ENCODE measurements at regions not wholly inside any gene's neighbourhood (a gene's known extent, or its start where the extent isn't known, plus 50 kb on each side); places are given as distances from the start of the nearest gene placed in this dataset.

DNA sequence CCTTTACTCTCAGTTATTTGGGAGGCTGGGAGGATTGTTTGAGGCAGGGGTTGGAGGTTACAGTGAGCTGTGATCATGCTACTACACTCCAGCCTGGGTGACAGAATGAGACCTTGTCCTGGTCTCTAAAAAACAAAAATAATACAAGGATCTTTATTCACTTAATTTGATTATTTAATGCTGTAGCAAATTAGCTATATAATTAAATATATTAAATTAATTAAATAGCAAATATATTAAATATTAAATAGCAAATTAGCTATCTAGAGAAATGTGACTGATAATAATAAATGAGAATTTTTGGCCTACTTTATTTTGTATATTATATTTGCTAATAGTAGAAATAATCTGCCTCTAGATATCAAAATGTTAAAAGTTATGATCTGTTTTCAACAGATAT is 298.8 kb upstream of the NAV3 start:
- intact Hi-C loops (cut with DNase I): no loop called here

DNA sequence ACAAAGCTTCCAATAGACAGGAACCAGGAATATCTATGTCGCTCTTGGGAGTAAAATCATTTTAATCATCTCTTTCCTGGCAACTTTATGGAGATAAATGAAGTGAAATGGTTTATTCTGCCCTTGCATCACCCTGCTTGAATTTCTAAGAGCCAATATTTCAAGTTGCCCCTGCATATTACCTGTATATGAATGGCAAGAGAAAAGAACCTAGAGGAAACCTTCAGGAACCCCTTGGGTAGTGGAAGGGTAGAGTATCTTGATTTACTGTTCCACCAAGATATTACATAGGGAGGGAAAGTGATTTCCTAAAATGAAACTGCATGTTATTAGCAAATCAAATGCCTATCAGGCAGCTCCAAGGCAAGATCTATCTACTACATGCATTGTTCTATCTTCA is 308.4 kb upstream of the NAV3 start:
- intact Hi-C loops (cut with DNase I): no loop called here
- no peak for DNase-seq (ENCODE audit: low spot score)

More for the DNA sequence above, 298.8 kb upstream of the NAV3 start:
- DNase-seq (ENCODE audit: low spot score): no peak

DNA sequence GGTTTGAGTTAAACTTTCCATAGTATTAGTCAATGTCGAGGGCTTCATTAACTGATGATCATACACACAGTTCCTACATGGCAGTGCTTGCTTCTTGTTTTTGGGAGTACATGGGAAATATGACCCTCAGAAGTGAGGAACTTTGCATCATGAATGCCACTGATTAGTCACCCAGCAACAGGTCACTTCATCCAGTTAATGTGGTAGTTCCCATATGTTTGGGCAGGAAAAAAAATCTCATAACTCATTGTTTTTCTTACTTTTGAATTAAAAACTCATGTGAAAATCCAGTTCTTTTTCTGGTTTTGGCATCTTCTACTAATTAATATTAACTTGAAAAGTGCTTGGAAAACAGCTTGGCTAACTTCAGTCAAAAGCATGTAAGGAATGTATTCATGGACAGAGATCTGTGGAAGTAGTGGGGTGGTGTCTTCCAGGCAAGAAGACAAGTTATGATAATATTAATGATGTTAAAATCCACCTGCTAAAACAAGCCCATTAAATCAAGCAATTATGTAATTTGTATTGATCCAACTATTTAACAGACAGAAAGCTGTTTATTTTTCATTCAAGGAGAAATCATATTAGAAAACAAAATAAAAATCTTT is 309.1 kb upstream of the NAV3 start:
- no peak for DNase-seq (ENCODE audit: low spot score)
- intact Hi-C loops (cut with DNase I): no loop called here

DNA sequence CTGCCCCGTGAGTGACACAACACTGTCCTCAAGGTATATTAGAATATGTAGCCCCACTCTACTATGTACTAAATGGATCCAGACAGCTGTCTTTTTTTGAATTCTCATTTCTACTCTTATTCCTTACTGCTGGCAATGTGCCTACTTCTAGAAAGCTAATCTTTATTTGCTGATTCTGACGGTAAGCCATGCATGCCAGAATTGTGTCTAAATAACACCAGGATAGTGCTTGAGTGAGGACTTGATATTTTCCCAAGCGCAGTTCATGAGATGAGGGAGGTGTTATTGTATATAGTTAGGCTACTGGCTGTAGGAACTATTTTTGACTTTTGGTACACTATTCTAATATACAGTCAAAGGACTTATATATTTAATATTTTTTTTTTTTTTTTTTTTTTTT is 316.2 kb upstream of the NAV3 start:
- DNase-seq (ENCODE audit: low spot score): no peak
- intact Hi-C loops (cut with DNase I): no loop called here

- no peak for DNase-seq (ENCODE audit: low spot score)
- intact Hi-C loops (cut with DNase I): no loop called here
Observed at GRCh38 chr12:77510985-77511384, 319.7 kb upstream of the NAV3 start.

DNA sequence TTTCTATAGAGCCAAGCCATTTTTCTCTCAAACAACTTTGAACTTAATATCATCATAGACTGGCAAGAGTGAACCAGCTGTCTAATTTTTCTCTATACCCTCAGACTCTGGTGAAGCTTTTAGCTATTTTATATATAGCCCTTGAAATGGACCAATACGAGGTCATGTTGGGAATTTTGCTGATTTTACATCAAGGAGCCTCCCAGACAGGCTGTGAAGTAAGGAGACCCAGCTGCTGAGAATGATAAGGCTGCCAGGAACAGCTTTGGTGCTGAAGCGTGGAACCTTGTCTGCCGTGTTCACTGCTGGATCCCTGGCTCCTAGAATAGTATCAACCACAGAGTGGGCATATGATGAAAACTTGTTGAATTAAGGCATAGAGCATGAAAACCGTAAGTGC is 326.2 kb upstream of the NAV3 start:
- intact Hi-C loops (cut with DNase I): no loop called here
- DNase-seq (ENCODE audit: low spot score): no peak

- intact Hi-C loops (cut with DNase I): no loop called here
Observed at GRCh38 chr12:77500089-77500488, 330.6 kb upstream of the NAV3 start.

GRCh38 chr12:77497647-77498046 is 333.0 kb upstream of the NAV3 start:
- no peak for DNase-seq (ENCODE audit: low spot score)
- intact Hi-C loops (cut with DNase I): no loop called here

More at GRCh38 chr12:77500089-77500488, 330.6 kb upstream of the NAV3 start:
- DNase-seq (ENCODE audit: low spot score): no peak

GRCh38 chr12:77496714-77497113 is 334.0 kb upstream of the NAV3 start:
- no peak for DNase-seq (ENCODE audit: low spot score)
- intact Hi-C loops (cut with DNase I): no loop called here

- intact Hi-C loops (cut with DNase I): no loop called here
- DNase-seq (ENCODE audit: low spot score): no peak
Observed at GRCh38 chr12:77494296-77494695, 336.4 kb upstream of the NAV3 start.

- DNase-seq (ENCODE audit: low spot score): no peak
- intact Hi-C loops (cut with DNase I): no loop called here
Observed at GRCh38 chr12:77493302-77494168, 337.2 kb upstream of the NAV3 start.

DNA sequence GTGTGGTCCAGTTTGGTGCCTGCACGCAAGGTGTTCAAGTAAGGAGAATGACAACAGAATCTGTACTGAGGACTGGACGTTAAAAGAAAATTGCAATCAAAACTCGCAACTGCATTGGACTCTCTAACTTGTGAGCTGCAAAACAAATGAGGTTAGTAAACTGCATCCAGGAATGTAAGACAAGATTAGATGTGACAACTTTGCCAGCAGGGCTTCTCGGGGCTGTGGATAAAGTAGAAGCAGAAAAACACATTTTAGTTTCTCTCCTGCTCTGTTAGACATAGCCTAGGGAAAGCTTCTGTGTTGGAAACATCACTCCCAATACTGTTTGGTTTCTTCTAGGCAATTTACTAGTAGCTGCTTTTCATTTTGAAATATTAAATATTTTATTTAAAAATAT is 338.2 kb upstream of the NAV3 start:
- intact Hi-C loops (cut with DNase I): no loop called here
- no peak for DNase-seq (ENCODE audit: low spot score)

GRCh38 chr12:77489331-77489970 is 341.2 kb upstream of the NAV3 start:
- intact Hi-C loops (cut with DNase I): no loop called here
- no peak for DNase-seq (ENCODE audit: low spot score)

GRCh38 chr12:77488041-77488620 is 342.6 kb upstream of the NAV3 start:
- DNase-seq (ENCODE audit: low spot score): no peak
- intact Hi-C loops (cut with DNase I): no loop called here

DNA sequence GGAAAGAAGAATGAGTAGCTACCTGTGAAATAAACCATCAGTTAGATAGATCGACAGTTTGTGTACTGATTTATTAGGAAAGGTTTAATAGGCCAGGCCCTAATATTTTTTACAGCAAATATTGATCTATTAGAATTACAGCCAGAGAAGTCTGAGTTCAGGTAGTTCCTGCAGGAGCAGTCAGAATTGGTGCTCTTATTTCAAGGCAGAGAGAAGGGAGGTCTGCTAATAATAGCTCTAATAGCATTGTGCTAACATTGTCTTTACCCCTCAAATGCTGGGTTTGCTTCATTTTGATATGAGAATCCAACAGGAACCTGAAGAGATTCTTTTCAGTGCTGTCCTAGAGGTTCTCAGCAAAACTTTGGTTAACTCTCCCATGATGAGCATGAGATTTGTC is 343.8 kb upstream of the NAV3 start:
- intact Hi-C loops (cut with DNase I): no loop called here
- no peak for DNase-seq (ENCODE audit: low spot score)

DNA sequence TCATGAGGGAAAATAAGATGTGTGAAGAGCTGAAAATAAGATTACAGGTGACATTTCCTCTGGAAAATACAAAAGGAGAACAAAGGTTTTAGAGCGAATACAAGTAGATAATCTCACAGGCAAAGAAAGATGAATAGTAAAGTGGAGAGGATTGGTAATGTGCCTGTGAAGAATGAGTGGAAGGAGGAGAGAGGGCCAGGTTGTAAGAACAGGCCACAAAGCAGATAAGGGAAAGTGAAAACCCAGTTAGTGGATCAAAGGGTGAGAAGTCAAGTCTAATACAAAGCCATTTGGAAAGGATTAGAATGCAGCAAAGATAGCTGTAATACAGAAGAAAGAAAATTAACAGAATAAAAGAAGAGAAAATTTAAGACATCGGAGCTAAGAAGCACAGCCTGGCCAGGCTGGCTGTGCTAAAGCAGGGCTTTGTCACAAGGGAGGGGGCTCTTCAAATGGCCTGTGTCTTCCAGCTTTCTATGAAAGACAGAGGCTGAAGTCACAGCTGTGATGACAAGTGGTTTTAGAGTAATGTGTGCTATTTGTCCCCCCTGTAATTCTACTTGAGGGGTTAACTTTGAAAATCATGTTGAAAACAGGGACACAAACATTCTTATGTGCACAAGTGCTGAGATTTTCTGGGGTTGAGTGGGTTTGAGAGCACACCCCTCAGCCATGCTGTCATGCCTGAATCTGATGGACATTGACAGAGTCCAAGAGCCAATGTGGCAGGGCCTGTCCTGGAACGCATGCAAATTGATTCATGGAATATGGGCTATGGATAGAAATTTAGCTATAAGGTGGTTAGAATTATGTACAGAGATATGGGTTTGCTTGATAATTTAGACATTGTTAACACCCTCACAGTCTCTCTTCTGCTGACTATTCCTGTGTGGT is 344.5 kb upstream of the NAV3 start:
- DNase-seq (ENCODE audit: low spot score): no peak

GRCh38 chr12:77481687-77482086 is 349.0 kb upstream of the NAV3 start:
- DNase-seq (ENCODE audit: low spot score): no peak
- intact Hi-C loops (cut with DNase I): no loop called here

More for the DNA sequence above, 344.5 kb upstream of the NAV3 start:
- intact Hi-C loops (cut with DNase I): no loop called here

DNA sequence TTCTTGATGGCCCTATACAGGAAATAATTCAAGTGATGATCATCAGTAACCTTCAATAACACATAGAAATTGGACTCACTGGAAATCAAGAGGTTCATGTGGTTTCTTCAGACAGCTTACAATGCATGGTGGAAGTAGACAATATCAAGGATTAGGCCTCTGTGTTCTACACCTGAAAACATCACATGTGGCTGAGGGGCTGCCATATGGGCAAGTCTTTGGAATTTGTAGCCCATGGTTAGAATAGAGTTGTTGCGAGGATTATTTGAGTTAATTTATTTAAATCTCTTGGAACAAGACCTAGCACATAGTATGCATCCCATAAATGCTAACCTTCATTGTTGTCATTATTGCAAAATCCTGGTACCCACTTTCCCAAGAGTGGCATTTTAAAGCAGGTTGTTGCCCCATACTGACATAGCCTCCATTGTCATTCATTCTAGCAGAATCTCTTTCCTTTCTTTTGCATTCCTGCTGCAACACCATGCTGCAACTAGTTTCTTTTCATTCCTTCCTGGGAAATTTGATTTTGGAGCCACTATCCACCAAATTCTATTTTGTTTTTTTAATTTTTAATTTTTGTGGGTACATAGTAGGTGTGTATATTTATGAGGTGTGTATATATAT is 352.7 kb upstream of the NAV3 start:
- DNase-seq (ENCODE audit: low spot score): no peak
- intact Hi-C loops (cut with DNase I): no loop called here

- intact Hi-C loops (cut with DNase I): no loop called here
- DNase-seq (ENCODE audit: low spot score): no peak
Observed at GRCh38 chr12:77471801-77472200, 358.9 kb upstream of the NAV3 start.

Measured in cardiac septum (tissue), 1 donor.